Neuronal stem cell (in vitro differentiated cells): ENCODE measurements at regions not wholly inside any gene's neighbourhood (a gene's known extent, or its start where the extent isn't known, plus 50 kb on each side); places are given as distances from the start of the nearest gene placed in this dataset.

Experiments used
- DNase-seq: peaks from one replicate; pipeline ENCODE4 v3.0.0-alpha.2; 2013; ENCODE audit warnings: low spot score
- H2AFZ ChIP-seq: one replicate; pipeline ENCODE4 v1.6.1; 2013; ENCODE audit warnings: mild to moderate bottlenecking, low read length, inconsistent platforms
- H2AK5ac ChIP-seq: 2 replicates; pipeline ENCODE4 v1.6.1; 2013; ENCODE audit warnings: low read depth, mild to moderate bottlenecking, inconsistent platforms, low read length, moderate library complexity, mixed read lengths
- H2BK120ac ChIP-seq: 2 replicates; pipeline ENCODE4 v1.6.1; 2013; ENCODE audit warnings: low read depth, mild to moderate bottlenecking, inconsistent platforms, low read length, moderate library complexity, mixed read lengths
- H2BK12ac ChIP-seq: one replicate; pipeline ENCODE4 v1.6.1; 2013; ENCODE audit warnings: low read length, inconsistent platforms
- H2BK15ac ChIP-seq: 2 replicates; pipeline ENCODE4 v1.6.1; 2013; ENCODE audit warnings: mild to moderate bottlenecking, low read length, inconsistent platforms, mixed read lengths
- H2BK5ac ChIP-seq: one replicate; pipeline ENCODE4 v1.6.1; 2013; ENCODE audit warnings: inconsistent platforms, mild to moderate bottlenecking, low read length, moderate library complexity
- H3K14ac ChIP-seq: one replicate; pipeline ENCODE4 v1.6.1; 2013; ENCODE audit warnings: low read length, inconsistent platforms
- H3K18ac ChIP-seq: 2 replicates; pipeline ENCODE4 v1.6.1; 2013; ENCODE audit warnings: low read length, inconsistent platforms
- H3K23ac ChIP-seq: 2 replicates; pipeline ENCODE4 v1.6.1; 2013; ENCODE audit warnings: low read depth, mild to moderate bottlenecking, mixed read lengths, low read length, inconsistent platforms; ENCODE audit not compliant: poor library complexity
- H3K27ac ChIP-seq: replicated peaks from 3 replicates; pipeline ENCODE4 v1.5.1; 2013; ENCODE audit warnings: low read length, inconsistent platforms
- H3K27me3 ChIP-seq, 3 experiments: 2 replicates each; pipeline ENCODE4 v1.6.1; 2013; ENCODE audit warnings: low read length in 3 of 3, mild to moderate bottlenecking in 2 of 3, inconsistent platforms in 1 of 3, low read depth in 1 of 3, mixed read lengths in 1 of 3, moderate library complexity in 1 of 3; ENCODE audit not compliant: control insufficient read depth in 3 of 3, insufficient read depth in 3 of 3
- H3K36me3 ChIP-seq, 2 donors: replicated peaks in 1 of 2; 2 replicates each; pipeline ENCODE4 v1.6.1; 2013; ENCODE audit warnings: low read length in 2 of 2; ENCODE audit not compliant: control insufficient read depth in 2 of 2, insufficient read depth in 2 of 2
- H3K4ac ChIP-seq: 2 replicates; pipeline ENCODE4 v1.6.1; 2013; ENCODE audit warnings: inconsistent platforms, mild to moderate bottlenecking, low read length, moderate library complexity
- H3K4me1 ChIP-seq, 2 donors: 1 replicate in 1 of 2; 2 replicates in 1 of 2; pipeline ENCODE4 v1.6.1; 2013; ENCODE audit warnings: low read length in 2 of 2, low read depth in 1 of 2; ENCODE audit not compliant: control insufficient read depth in 2 of 2, insufficient read depth in 1 of 2
- H3K4me2 ChIP-seq: one replicate; pipeline ENCODE4 v1.6.1; 2013; ENCODE audit warnings: mild to moderate bottlenecking, low read length, inconsistent platforms; ENCODE audit not compliant: insufficient read depth, poor library complexity, severe bottlenecking
- H3K4me3 ChIP-seq, 2 donors: 2 replicates each; pipeline ENCODE4 v1.5.1; 2013; ENCODE audit warnings: low read length in 2 of 2, mild to moderate bottlenecking in 2 of 2, inconsistent platforms in 1 of 2, moderate library complexity in 1 of 2
- H3K79me1 ChIP-seq: one replicate; pipeline ENCODE4 v1.6.1; 2013; ENCODE audit warnings: low read depth, mild to moderate bottlenecking, inconsistent platforms, low read length, moderate library complexity
- H3K9ac ChIP-seq: one replicate; pipeline ENCODE4 v1.6.1; 2013; ENCODE audit warnings: mild to moderate bottlenecking, low read depth, low read length, inconsistent platforms; ENCODE audit not compliant: poor library complexity
- H3K9me3 ChIP-seq, 2 donors: replicated peaks in 1 of 2; 2 replicates each; pipeline versions ENCODE3 to v1.6.1; 2013; ENCODE audit warnings: low read length in 2 of 2, mild to moderate bottlenecking in 2 of 2, inconsistent platforms in 1 of 2, low read depth in 1 of 2, mixed read lengths in 1 of 2, moderate library complexity in 1 of 2; ENCODE audit not compliant: control insufficient read depth in 2 of 2, insufficient read depth in 1 of 2
- H4K8ac ChIP-seq: one replicate; pipeline ENCODE4 v1.6.1; 2013; ENCODE audit warnings: low read depth, mild to moderate bottlenecking, inconsistent platforms, low read length, moderate library complexity
- H4K91ac ChIP-seq: one replicate; pipeline ENCODE4 v1.6.1; 2013; ENCODE audit warnings: low read length, low read depth, mild to moderate bottlenecking, inconsistent platforms; ENCODE audit not compliant: poor library complexity
- WGBS, 2 donors: extraction: QIAGEN DNeasy Blood & Tissue Kit; methylation state at CpG; one replicate each; pipeline ENCODE4 v1.1.7; 2013; ENCODE audit warnings: missing lambda C conversion rate in 2 of 2, mixed read lengths in 1 of 2; ENCODE audit not compliant: insufficient read length in 2 of 2, insufficient replicate concordance in 1 of 2; ENCODE audit errors: extremely low coverage in 2 of 2; 5-methylcytosine and 5-hydroxymethylcytosine counted together

DNA sequence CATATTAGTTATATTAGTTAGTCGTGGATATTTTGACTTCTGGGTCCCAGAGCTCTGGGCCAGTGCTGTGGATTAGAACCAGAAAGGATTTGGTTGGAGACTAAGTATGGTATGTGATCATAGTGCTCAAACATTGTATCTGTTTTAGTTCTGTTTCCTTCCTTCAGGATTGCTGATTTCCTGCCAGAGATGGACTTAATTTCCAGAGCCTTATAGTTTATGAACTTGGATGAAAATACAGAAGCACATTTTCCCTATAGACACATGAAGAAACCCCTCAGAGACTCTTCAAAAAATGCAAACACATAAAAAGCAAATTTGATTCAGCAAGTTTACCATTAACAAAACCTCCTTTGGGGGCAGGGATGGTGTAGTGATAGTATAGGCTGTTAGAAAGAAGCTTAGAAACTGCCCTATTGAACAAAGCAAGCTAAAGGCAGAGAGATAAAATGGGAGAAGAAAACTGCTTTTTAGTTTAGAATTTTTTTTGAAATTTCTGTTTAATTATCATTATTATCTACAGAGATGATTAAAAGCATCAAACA, 88.7 kb upstream of the EFEMP1 start:
- no peak overlapping the region for H3K18ac ChIP-seq

DNA sequence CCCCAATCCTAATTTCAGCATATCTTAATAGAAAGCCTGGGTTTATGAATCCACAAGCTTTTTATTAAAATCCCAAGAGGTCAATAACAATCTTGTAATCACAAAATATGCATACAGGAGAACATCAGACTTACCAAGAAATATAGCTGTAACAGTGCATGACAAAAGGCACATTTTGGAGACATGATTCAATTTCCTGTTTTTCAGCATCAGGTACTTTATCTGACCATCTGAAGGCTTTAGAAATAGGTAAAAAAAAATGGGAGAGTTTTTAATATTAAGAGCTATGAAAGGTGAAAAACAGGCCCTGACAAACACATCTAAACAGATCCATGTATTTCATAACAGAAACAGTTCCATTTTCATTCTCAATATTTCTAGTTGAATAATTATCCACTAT, 89.9 kb upstream of the EFEMP1 start:
- Histone ChIP-seq H2AFZ (no peak overlapping the region), H2BK120ac (no peak overlapping the region), H3K4me3 (no peak overlapping the region), H3K27ac (no peak overlapping the region), H3K14ac (no peak overlapping the region), H3K9me3 (no peaks in the 10 kb centered on the region), H3K36me3 (no peaks in the 10 kb centered on the region), H3K27me3 (peaks cover 0 to 82% (median 0%) of the 10 kb centered on the region in 3 experiments), H4K8ac (no peak overlapping the region), H2AK5ac (no peak overlapping the region), H2BK12ac (no peak overlapping the region), H3K79me1 (no peaks in the 10 kb centered on the region), H3K9ac (no peak overlapping the region), H3K18ac (no peak overlapping the region), H4K91ac (no peak overlapping the region), H3K4ac (no peak overlapping the region), H2BK5ac (no peak overlapping the region), H2BK15ac (no peak overlapping the region), H3K4me2 (no peak overlapping the region), H3K4me1 (peaks cover 12 to 21% of the 10 kb centered on the region in 2 donors), H3K23ac (no peak overlapping the region)
- DNase-seq = no peak

More for the DNA sequence above, 88.7 kb upstream of the EFEMP1 start:
- H4K91ac ChIP-seq = no peak overlapping the region
- H2AFZ ChIP-seq = no peak overlapping the region
- H3K27ac ChIP-seq = peak overlapping the region; percentile 36
- H3K4me1 ChIP-seq = peaks cover 8 to 24% of the 10 kb centered on the region in 2 donors
- no peak overlapping the region for H2BK5ac ChIP-seq
- no peak overlapping the region for H3K9ac ChIP-seq
- no peaks in the 10 kb centered on the region for H3K36me3 ChIP-seq
- no CpG with 5 or more reads among the region's 1 CpG for WGBS, 2 donors
- no peak overlapping the region for H2AK5ac ChIP-seq
- H2BK12ac ChIP-seq = no peak overlapping the region
- no peak overlapping the region for H2BK15ac ChIP-seq
- no peak overlapping the region for H3K4me2 ChIP-seq
- no peak overlapping the region for H3K4me3 ChIP-seq
- peaks cover 0 to 81% (median 0%) of the 10 kb centered on the region in 3 experiments for H3K27me3 ChIP-seq
- no peak for DNase-seq
- H3K79me1 ChIP-seq = no peaks in the 10 kb centered on the region
- H3K4ac ChIP-seq = no peak overlapping the region
- no peak overlapping the region for H4K8ac ChIP-seq
- H2BK120ac ChIP-seq = no peak overlapping the region
- H3K23ac ChIP-seq = no peak overlapping the region
- H3K9me3 ChIP-seq = no peaks in the 10 kb centered on the region
- no peak overlapping the region for H3K14ac ChIP-seq

DNA sequence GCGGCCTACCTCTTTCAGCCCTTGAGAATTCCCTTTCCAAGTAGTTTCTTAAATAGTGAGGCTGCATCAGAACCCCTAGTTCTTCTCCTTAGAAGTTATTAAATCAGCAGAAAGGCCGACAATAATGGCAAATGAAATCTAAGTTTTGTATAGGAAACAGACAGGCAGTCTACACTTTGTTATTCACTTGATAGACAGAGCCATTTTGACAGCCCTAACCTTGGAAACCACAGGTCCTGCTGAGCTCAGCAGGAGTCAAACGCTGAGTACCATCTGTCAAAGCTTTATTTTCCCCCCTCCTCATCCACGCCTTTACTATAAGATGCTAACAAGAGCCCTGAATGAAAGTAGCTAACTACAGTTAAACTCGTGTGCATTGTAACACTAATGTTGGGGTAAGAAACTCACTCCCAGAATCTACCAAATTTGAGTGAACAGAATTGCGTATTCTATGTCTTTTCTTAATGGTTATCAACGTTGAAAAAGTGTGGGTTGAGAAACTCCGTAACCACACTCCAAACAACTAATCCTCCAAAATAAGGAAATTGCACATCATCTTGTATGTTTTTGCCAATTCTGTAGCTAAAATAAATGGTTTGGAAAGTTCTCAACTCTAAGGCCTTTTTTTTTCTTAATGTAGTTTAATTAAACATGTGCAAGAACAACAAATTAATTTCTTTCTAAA, 90.6 kb upstream of the EFEMP1 start:
- Histone ChIP-seq H3K4me2 (peak overlapping the region; percentile 36), H2AFZ (no peak overlapping the region), H3K9me3 (no peaks in the 10 kb centered on the region), H3K14ac (no peak overlapping the region), H3K4me3 (no peak overlapping the region), H2BK15ac (no peak overlapping the region), H4K91ac (no peak overlapping the region), H3K79me1 (no peaks in the 10 kb centered on the region), H3K36me3 (no peaks in the 10 kb centered on the region), H3K23ac (no peak overlapping the region), H2AK5ac (no peak overlapping the region), H2BK120ac (no peak overlapping the region), H3K4me1 (peaks cover 9 to 16% of the 10 kb centered on the region in 2 donors), H4K8ac (no peak overlapping the region), H3K27me3 (peaks cover 0 to 90% (median 0%) of the 10 kb centered on the region in 3 experiments), H2BK12ac (no peak overlapping the region), H3K9ac (no peak overlapping the region), H3K18ac (no peak overlapping the region), H3K27ac (peak overlapping the region; percentile 59), H3K4ac (no peak overlapping the region), H2BK5ac (no peak overlapping the region)
- WGBS, 2 donors = no CpG with 5 or more reads among the region's 8 CpGs
- no peak for DNase-seq

DNA sequence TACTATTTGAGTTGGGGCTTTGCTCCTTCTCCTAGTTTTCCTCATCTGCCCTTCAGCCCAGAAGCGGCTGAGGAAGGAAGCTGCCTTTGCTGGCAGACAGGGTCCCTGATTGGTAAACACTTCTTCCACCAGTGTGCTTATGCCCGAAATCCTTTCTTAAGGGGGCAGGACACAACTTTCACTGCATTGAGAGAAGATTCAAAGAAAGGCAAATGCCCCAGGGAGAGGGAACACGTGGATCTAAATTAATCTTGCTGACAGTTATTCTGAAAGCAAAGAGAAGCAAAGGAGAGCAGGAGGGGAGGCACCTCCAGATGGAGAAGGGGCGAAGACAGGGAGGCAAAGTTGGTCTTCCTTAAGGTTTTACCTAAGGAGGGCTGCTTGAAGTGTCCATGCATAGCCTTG, 92.1 kb upstream of the EFEMP1 start:
- Histone ChIP-seq H3K4ac (no peak overlapping the region), H3K14ac (no peak overlapping the region), H3K27ac (peak overlapping the region; percentile 81), H2AFZ (no peak overlapping the region), H3K36me3 (no peaks in the 10 kb centered on the region), H2AK5ac (no peak overlapping the region), H3K23ac (no peak overlapping the region), H3K79me1 (no peaks in the 10 kb centered on the region), H3K9me3 (no peaks in the 10 kb centered on the region), H3K4me3 (no peak overlapping the region), H2BK5ac (no peak overlapping the region), H2BK12ac (no peak overlapping the region), H4K8ac (no peak overlapping the region), H3K4me2 (no peak overlapping the region), H3K4me1 (peaks cover 12 to 15% of the 10 kb centered on the region in 2 donors), H2BK15ac (no peak overlapping the region), H2BK120ac (no peak overlapping the region), H3K27me3 (peaks cover 0 to 91% (median 0%) of the 10 kb centered on the region in 3 experiments), H3K9ac (no peak overlapping the region), H4K91ac (no peak overlapping the region), H3K18ac (no peak overlapping the region)
- no peak for DNase-seq
- WGBS, 2 donors = no CpG with 5 or more reads among the region's 4 CpGs
